ENCODE measurements at regions not wholly inside any gene's neighbourhood (a gene's known extent, or its start where the extent isn't known, plus 50 kb on each side); places are given as distances from the start of the nearest gene placed in this dataset.
A peak's percentile ranks its signal among the peaks of the same experiment; 100 is the strongest.

DNA sequence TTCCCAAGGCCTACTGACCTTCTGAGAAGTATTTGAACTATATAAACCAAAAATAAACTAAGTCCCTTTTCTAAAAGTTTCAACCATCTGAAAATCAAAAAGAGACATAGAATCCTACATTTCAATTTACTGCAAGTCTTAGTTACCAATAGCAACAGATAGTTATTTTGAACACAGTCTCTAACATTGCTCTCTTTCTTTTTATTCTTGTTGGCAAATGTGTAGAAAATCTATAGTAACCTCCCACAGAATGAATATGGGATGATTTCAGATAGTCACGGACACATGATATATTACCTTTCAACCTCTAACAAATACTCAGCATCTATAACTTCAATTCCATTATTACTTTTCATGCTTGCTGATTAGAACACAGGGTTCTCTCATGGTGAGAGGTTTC lies 68.9 kb upstream of the RAB3GAP2 start:
- Histone ChIP-seq H3F3A (ENCODE audit: low read length, unreplicated experiment) (no peaks in the 10 kb centered on the region), H3K27ac (ENCODE audit: low read length) (no peak overlapping the region), H2AFZ (ENCODE audit: low read length) (no peak overlapping the region), H3K9me2 (replicated peaks; ENCODE audit: low read length) (no peaks in the 10 kb centered on the region), H3K9ac (ENCODE audit: low read length) (no peak overlapping the region), H3K36me3 (ENCODE audit: low read depth, low read length) (no peaks in the 10 kb centered on the region), H3K27me3 (ENCODE audit: low read length) (peaks cover 6% of the 10 kb centered on the region; the same call in 1 of the 2 replicates), H3K79me2 (ENCODE audit: low read length) (no peaks in the 10 kb centered on the region), H4K20me1 (ENCODE audit: low read length) (no peaks in the 10 kb centered on the region), H3K4me1 (ENCODE audit: insufficient read depth, low read length) (peaks cover 7% of the 10 kb centered on the region; the same call in 1 of the 2 replicates), H3K4me3 (ENCODE audit: low read length) (no peak overlapping the region), H3K9me3 (ENCODE audit: low read length) (no peaks in the 10 kb centered on the region), H3K4me2 (ENCODE audit: low read length) (no peak overlapping the region)
- intact Hi-C loops (cut with micrococcal nuclease) = no loop called here
- ChIA-PET POLR2A (ENCODE audit: unreplicated experiment) (no interaction called here), CTCF (no interaction called here)
- TF ChIP-seq EZH2phosphoT487 (IDR thresholded peaks at IDR 0.05; ENCODE audit: borderline replicate concordance, low read length) (no peak), EZH2 (IDR thresholded peaks at IDR 0.05; ENCODE audit: low read length, unreplicated experiment) (no peak)
- TF ChIP-seq, protein P1, sequence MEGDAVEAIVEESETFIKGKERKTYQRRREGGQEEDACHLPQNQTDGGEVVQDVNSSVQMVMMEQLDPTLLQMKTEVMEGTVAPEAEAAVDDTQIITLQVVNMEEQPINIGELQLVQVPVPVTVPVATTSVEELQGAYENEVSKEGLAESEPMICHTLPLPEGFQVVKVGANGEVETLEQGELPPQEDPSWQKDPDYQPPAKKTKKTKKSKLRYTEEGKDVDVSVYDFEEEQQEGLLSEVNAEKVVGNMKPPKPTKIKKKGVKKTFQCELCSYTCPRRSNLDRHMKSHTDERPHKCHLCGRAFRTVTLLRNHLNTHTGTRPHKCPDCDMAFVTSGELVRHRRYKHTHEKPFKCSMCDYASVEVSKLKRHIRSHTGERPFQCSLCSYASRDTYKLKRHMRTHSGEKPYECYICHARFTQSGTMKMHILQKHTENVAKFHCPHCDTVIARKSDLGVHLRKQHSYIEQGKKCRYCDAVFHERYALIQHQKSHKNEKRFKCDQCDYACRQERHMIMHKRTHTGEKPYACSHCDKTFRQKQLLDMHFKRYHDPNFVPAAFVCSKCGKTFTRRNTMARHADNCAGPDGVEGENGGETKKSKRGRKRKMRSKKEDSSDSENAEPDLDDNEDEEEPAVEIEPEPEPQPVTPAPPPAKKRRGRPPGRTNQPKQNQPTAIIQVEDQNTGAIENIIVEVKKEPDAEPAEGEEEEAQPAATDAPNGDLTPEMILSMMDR (conservative IDR thresholded peaks at IDR 0.05; ENCODE audit: low read depth, low read length) = no peak
- ATAC-seq = no peak
- no TSS peak for BruUV-seq (replicated peaks)
- no peak for DNase-seq

DNA sequence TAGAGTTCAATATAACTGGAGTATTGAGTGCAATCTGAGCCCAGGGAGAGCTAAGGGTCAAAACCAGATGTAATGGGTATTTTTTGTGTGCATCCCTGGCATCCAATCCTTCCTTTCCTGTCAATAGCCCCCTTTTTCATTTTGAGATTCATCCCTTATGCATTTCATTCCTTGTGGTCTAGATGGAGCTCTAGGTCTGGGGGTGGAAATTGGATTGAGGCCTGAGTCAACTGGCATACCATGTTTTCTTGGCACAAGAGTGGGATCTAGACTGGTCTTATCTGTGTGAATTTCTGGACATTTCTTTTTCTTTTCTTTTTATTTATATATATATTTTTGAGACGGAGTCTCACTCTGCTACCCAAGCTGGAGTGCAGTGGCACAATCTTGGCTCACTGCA lies 67.3 kb upstream of the RAB3GAP2 start:
- Histone ChIP-seq H3K36me3 (ENCODE audit: low read depth, low read length) (no peaks in the 10 kb centered on the region), H3K4me1 (ENCODE audit: insufficient read depth, low read length) (peaks cover 7% of the 10 kb centered on the region; the same call in 1 of the 2 replicates), H2AFZ (ENCODE audit: low read length) (no peak overlapping the region), H3K9me2 (replicated peaks; ENCODE audit: low read length) (no peaks in the 10 kb centered on the region), H3K27me3 (ENCODE audit: low read length) (no peaks in the 10 kb centered on the region), H3F3A (ENCODE audit: low read length, unreplicated experiment) (no peaks in the 10 kb centered on the region), H4K20me1 (ENCODE audit: low read length) (no peaks in the 10 kb centered on the region), H3K79me2 (ENCODE audit: low read length) (no peaks in the 10 kb centered on the region), H3K9me3 (ENCODE audit: low read length) (no peaks in the 10 kb centered on the region), H3K9ac (ENCODE audit: low read length) (no peak overlapping the region), H3K4me3 (ENCODE audit: low read length) (no peak overlapping the region), H3K4me2 (ENCODE audit: low read length) (no peak overlapping the region), H3K27ac (ENCODE audit: low read length) (no peak overlapping the region)
- POLR2A ChIA-PET (ENCODE audit: unreplicated experiment) = no interaction called here
- intact Hi-C loops (cut with micrococcal nuclease) = no loop called here
- CTCF ChIA-PET = no interaction called here
- ATAC-seq = no peak
- BruUV-seq (replicated peaks) = no TSS peak
- no peak for TF ChIP-seq EZH2 (IDR thresholded peaks at IDR 0.05; ENCODE audit: low read length, unreplicated experiment)
- TF ChIP-seq, protein P1 (conservative IDR thresholded peaks at IDR 0.05; ENCODE audit: low read depth, low read length) = 0 out of 2 replicates have a peak, but pooled peaks have one; percentile 18
- no peak for DNase-seq

DNA sequence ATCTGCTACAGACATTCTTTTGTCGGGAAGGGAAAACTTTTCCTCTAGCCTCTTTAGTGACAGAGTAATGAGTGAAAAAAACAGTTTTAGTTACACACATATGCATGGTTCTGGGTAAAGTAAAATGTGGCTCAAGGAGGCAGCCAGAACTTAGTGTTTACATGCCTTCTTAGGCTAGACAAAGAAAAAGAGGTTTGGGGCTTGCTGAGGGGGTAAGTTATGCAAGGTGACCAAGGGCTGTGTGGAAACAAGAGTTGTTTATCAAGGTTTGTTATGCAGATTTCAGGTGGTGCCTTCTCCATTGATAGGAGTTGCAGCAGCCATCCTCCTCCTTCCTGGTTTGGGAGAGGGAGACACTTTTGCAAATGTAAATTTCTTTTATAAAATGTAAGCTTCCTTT lies 66.5 kb upstream of the RAB3GAP2 start:
- Histone ChIP-seq H3K9me3 (ENCODE audit: low read length) (no peaks in the 10 kb centered on the region), H3K4me1 (ENCODE audit: insufficient read depth, low read length) (peaks cover 7% of the 10 kb centered on the region; the same call in 1 of the 2 replicates), H3K79me2 (ENCODE audit: low read length) (no peaks in the 10 kb centered on the region), H3F3A (ENCODE audit: low read length, unreplicated experiment) (no peaks in the 10 kb centered on the region), H3K9ac (ENCODE audit: low read length) (no peak overlapping the region), H3K27me3 (ENCODE audit: low read length) (no peaks in the 10 kb centered on the region), H3K27ac (ENCODE audit: low read length) (no peak overlapping the region), H3K36me3 (ENCODE audit: low read depth, low read length) (no peaks in the 10 kb centered on the region), H2AFZ (ENCODE audit: low read length) (no peak overlapping the region), H3K4me3 (ENCODE audit: low read length) (no peak overlapping the region), H3K9me2 (replicated peaks; ENCODE audit: low read length) (no peaks in the 10 kb centered on the region), H3K4me2 (ENCODE audit: low read length) (no peak overlapping the region), H4K20me1 (ENCODE audit: low read length) (no peaks in the 10 kb centered on the region)
- DNase-seq = no peak
- no peak for TF ChIP-seq EZH2phosphoT487 (IDR thresholded peaks at IDR 0.05; ENCODE audit: borderline replicate concordance, low read length)
- TF ChIP-seq, protein P1 (conservative IDR thresholded peaks at IDR 0.05; ENCODE audit: low read depth, low read length) = no peak
- no peak for TF ChIP-seq EZH2 (IDR thresholded peaks at IDR 0.05; ENCODE audit: low read length, unreplicated experiment)
- ChIA-PET CTCF (no interaction called here), POLR2A (ENCODE audit: unreplicated experiment) (no interaction called here)
- no peak for ATAC-seq
- BruUV-seq (replicated peaks) = no TSS peak
- intact Hi-C loops (cut with micrococcal nuclease) = no loop called here
